Lower leg skin (tissue), 4 donors: ENCODE measurements at regions not wholly inside any gene's neighbourhood (a gene's known extent, or its start where the extent isn't known, plus 50 kb on each side); places are given as distances from the start of the nearest gene placed in this dataset.

Experiments
- DNase-seq, 2 donors: peaks; one replicate each; pipeline ENCODE4 v3.0.0-alpha.2; 2019; ENCODE audit warnings: low spot score in 2 of 2
- H3K4me3 ChIP-seq: fragments of 200-600 bp; sonication (generic); 2 replicates; pipeline ENCODE4 v1.5.1; 2017; ENCODE audit warnings: mild to moderate bottlenecking, low read depth; ENCODE audit not compliant: poor library complexity, severe bottlenecking
- CTCF ChIP-seq, 3 donors: fragments of 450-650 bp; IDR thresholded peaks; one replicate each; pipeline ENCODE4 v1.5.1; 2016; ENCODE audit warnings: antibody characterized with exemption in 3 of 3, mild to moderate bottlenecking in 3 of 3, moderate library complexity in 2 of 3
- POLR2A ChIP-seq, 2 donors: fragments of 450-650 bp; IDR thresholded peaks; one replicate each; pipeline ENCODE4 v1.6.1; 2016 to 2017; ENCODE audit warnings: antibody characterized with exemption in 2 of 2, mild to moderate bottlenecking in 1 of 2, moderate library complexity in 1 of 2
- WGBS, 2 donors: methylation state at CpG; one replicate each; pipeline ENCODE4 v1.1.5; 2018; 5-methylcytosine and 5-hydroxymethylcytosine counted together
- intact Hi-C: fragments of 100-400 bp; cut with DNase I; formaldehyde crosslinking; loops from one replicate; pipeline ENCODE4 v1.15.0; 2023; ENCODE audit warnings: low total_unique reads

- no peak overlapping the region for H3K4me3 ChIP-seq
- intact Hi-C loops, result no loop called here
- no peak for DNase-seq
- no peak for TF ChIP-seq POLR2A (IDR thresholded peaks at IDR 0.05)
- TF ChIP-seq CTCF (IDR thresholded peaks at IDR 0.05), result no peak
- 93 to 95% methylated on average over 11 of the region's 11 CpGs for WGBS, 2 donors
Observed at GRCh38 chr3:102113421-102114041, 264.2 kb downstream of the NFKBIZ start.

- H3K4me3 ChIP-seq, result no peak overlapping the region
- no peak for TF ChIP-seq POLR2A (IDR thresholded peaks at IDR 0.05)
- intact Hi-C loops, result no loop called here
- no peak for DNase-seq
- WGBS, 2 donors, result 80 to 86% methylated on average over 7 of the region's 7 CpGs
Observed at GRCh38 chr3:102114264-102114979, 265.1 kb downstream of the NFKBIZ start.

GRCh38 chr3:102122527-102122926 is 273.2 kb downstream of the NFKBIZ start:
- DNase-seq, result no peak
- H3K4me3 ChIP-seq, result no peak overlapping the region
- TF ChIP-seq POLR2A (IDR thresholded peaks at IDR 0.05) (no peak), CTCF (IDR thresholded peaks at IDR 0.05) (no peak)
- intact Hi-C loops, result no loop called here

- intact Hi-C loops, result no loop called here
Observed at GRCh38 chr3:102123590-102124190, 274.4 kb downstream of the NFKBIZ start.

GRCh38 chr3:102124282-102124681 is 275.0 kb downstream of the NFKBIZ start:
- TF ChIP-seq POLR2A (IDR thresholded peaks at IDR 0.05) (no peak), CTCF (IDR thresholded peaks at IDR 0.05) (no peak)
- no peak for DNase-seq
- WGBS, 2 donors, result 24 to 38% methylated on average over 2 of the region's 2 CpGs
- H3K4me3 ChIP-seq, result no peak overlapping the region
- intact Hi-C loops, result no loop called here

More at GRCh38 chr3:102123590-102124190, 274.4 kb downstream of the NFKBIZ start:
- TF ChIP-seq CTCF (IDR thresholded peaks at IDR 0.05) (no peak), POLR2A (IDR thresholded peaks at IDR 0.05) (no peak)
- no peak for DNase-seq
- 43 to 55% methylated on average over 2 of the region's 2 CpGs for WGBS, 2 donors
- no peak overlapping the region for H3K4me3 ChIP-seq

- no peak for DNase-seq
- 45 to 52% methylated on average over 2 of the region's 2 CpGs for whole genome bisulfite sequencing, 2 donors
- TF ChIP-seq POLR2A (IDR thresholded peaks at IDR 0.05), result no peak
- no peak for TF ChIP-seq CTCF (IDR thresholded peaks at IDR 0.05)
Observed at GRCh38 chr3:102124704-102125103, 275.4 kb downstream of the NFKBIZ start.

More at GRCh38 chr3:102124704-102125103, 275.4 kb downstream of the NFKBIZ start:
- H3K4me3 ChIP-seq, result no peak overlapping the region
- intact Hi-C loops, result no loop called here
